ENCODE measurements at regions not wholly inside any gene's neighbourhood (a gene's known extent, or its start where the extent isn't known, plus 50 kb on each side); places are given as distances from the start of the nearest gene placed in this dataset.

- no CpG with 5 or more reads among the region's 2 CpGs for WGBS (ENCODE audit: insufficient coverage)
- no peak overlapping the region for H3K27ac ChIP-seq (ENCODE audit: low read length)
- Mint-ChIP-seq H3K9me3 (peaks cover 2 to 8% of the 10 kb centered on the region in 2 donors), H3K4me3 (no peak overlapping the region), H3K36me3 (no peaks in the 10 kb centered on the region), H3K27me3 (ENCODE audit: low read depth in 2 of 2) (no peaks in the 10 kb centered on the region), H3K27ac (no peak overlapping the region), H3K4me1 (no peaks in the 10 kb centered on the region)
- no peaks in the 10 kb centered on the region for H3K36me3 ChIP-seq (ENCODE audit: control insufficient read depth, insufficient read depth, low read length)
- no peak for ATAC-seq
- intact Hi-C loops (cut with micrococcal nuclease), result no loop called here
- H3K4me1 ChIP-seq (ENCODE audit: control insufficient read depth, insufficient read depth, low read length), result no peaks in the 10 kb centered on the region
- no peaks in the 10 kb centered on the region for H3K9me3 ChIP-seq (ENCODE audit: control insufficient read depth, insufficient read depth, low read length)
- H3K4me3 ChIP-seq (ENCODE audit: low read length), result no peak overlapping the region
- DNase-seq, result no peak
- TF ChIP-seq CTCF (IDR thresholded peaks at IDR 0.05), result no peak
- no peaks in the 10 kb centered on the region for H3K27me3 ChIP-seq (ENCODE audit: control insufficient read depth, insufficient read depth, low read length)
Measured at GRCh38 chr14:84610086-84610485, 919.9 kb upstream of the FLRT2 start.

- Mint-ChIP-seq H3K27ac (no peak overlapping the region), H3K4me3 (no peak overlapping the region), H3K36me3 (no peaks in the 10 kb centered on the region), H3K9me3 (peaks cover 3 to 7% of the 10 kb centered on the region in 2 donors), H3K4me1 (no peaks in the 10 kb centered on the region), H3K27me3 (ENCODE audit: low read depth in 2 of 2) (no peaks in the 10 kb centered on the region)
- no peak for DNase-seq
- no peak overlapping the region for H3K4me3 ChIP-seq (ENCODE audit: low read length)
- ATAC-seq, result no peak
- no peak for TF ChIP-seq CTCF (IDR thresholded peaks at IDR 0.05)
- intact Hi-C loops (cut with micrococcal nuclease), result no loop called here
- H3K4me1 ChIP-seq (ENCODE audit: control insufficient read depth, insufficient read depth, low read length), result no peaks in the 10 kb centered on the region
- no peaks in the 10 kb centered on the region for H3K9me3 ChIP-seq (ENCODE audit: control insufficient read depth, insufficient read depth, low read length)
- no peaks in the 10 kb centered on the region for H3K27me3 ChIP-seq (ENCODE audit: control insufficient read depth, insufficient read depth, low read length)
- no peak overlapping the region for H3K27ac ChIP-seq (ENCODE audit: low read length)
- H3K36me3 ChIP-seq (ENCODE audit: control insufficient read depth, insufficient read depth, low read length), result no peaks in the 10 kb centered on the region
- WGBS (ENCODE audit: insufficient coverage), result 56% methylated on average over 2 of the region's 3 CpGs
Measured at GRCh38 chr14:84622357-84622756, 907.6 kb upstream of the FLRT2 start.

GRCh38 chr14:84643446-84643845 lies 886.5 kb upstream of the FLRT2 start:
- TF ChIP-seq CTCF (IDR thresholded peaks at IDR 0.05), result no peak
- intact Hi-C loops (cut with micrococcal nuclease), result no loop called here
- Mint-ChIP-seq H3K4me3 (no peak overlapping the region), H3K27me3 (ENCODE audit: low read depth in 2 of 2) (no peaks in the 10 kb centered on the region), H3K9me3 (peaks cover 6 to 15% of the 10 kb centered on the region in 2 donors), H3K36me3 (no peaks in the 10 kb centered on the region), H3K27ac (no peak overlapping the region), H3K4me1 (no peaks in the 10 kb centered on the region)
- DNase-seq, result no peak
- Histone ChIP-seq H3K36me3 (ENCODE audit: control insufficient read depth, insufficient read depth, low read length) (no peaks in the 10 kb centered on the region), H3K27ac (ENCODE audit: low read length) (no peak overlapping the region), H3K4me1 (ENCODE audit: control insufficient read depth, insufficient read depth, low read length) (no peaks in the 10 kb centered on the region), H3K27me3 (ENCODE audit: control insufficient read depth, insufficient read depth, low read length) (no peaks in the 10 kb centered on the region), H3K9me3 (ENCODE audit: control insufficient read depth, insufficient read depth, low read length) (no peaks in the 10 kb centered on the region), H3K4me3 (ENCODE audit: low read length) (no peak overlapping the region)
- no peak for ATAC-seq
- WGBS (ENCODE audit: insufficient coverage), result 86% methylated on average over 1 of the region's 3 CpGs

GRCh38 chr14:84646786-84647500 lies 883.0 kb upstream of the FLRT2 start:
- intact Hi-C loops (cut with micrococcal nuclease), result no loop called here
- H3K27me3 ChIP-seq (ENCODE audit: control insufficient read depth, insufficient read depth, low read length), result no peaks in the 10 kb centered on the region
- 73% methylated on average over 3 of the region's 6 CpGs for WGBS (ENCODE audit: insufficient coverage)
- DNase-seq (no peak), ATAC-seq (no peak)
- peaks cover under 1% of the 10 kb centered on the region for H3K36me3 Mint-ChIP-seq
- H3K4me1 ChIP-seq (ENCODE audit: control insufficient read depth, insufficient read depth, low read length), result no peaks in the 10 kb centered on the region
- H3K4me1 Mint-ChIP-seq, result no peaks in the 10 kb centered on the region
- H3K9me3 ChIP-seq (ENCODE audit: control insufficient read depth, insufficient read depth, low read length), result no peaks in the 10 kb centered on the region
- H3K36me3 ChIP-seq (ENCODE audit: control insufficient read depth, insufficient read depth, low read length), result no peaks in the 10 kb centered on the region
- no peaks in the 10 kb centered on the region for H3K27me3 Mint-ChIP-seq (ENCODE audit: low read depth in 2 of 2)
- H3K27ac ChIP-seq (ENCODE audit: low read length), result no peak overlapping the region
- TF ChIP-seq CTCF (IDR thresholded peaks at IDR 0.05), result no peak
- H3K27ac Mint-ChIP-seq, result no peak overlapping the region
- no peak overlapping the region for H3K4me3 Mint-ChIP-seq
- H3K9me3 Mint-ChIP-seq, result peaks cover 5 to 10% of the 10 kb centered on the region in 2 donors
- H3K4me3 ChIP-seq (ENCODE audit: low read length), result no peak overlapping the region

Data from natural killer cell (primary cell).